ENCODE measurements at regions not wholly inside any gene's neighbourhood (a gene's known extent, or its start where the extent isn't known, plus 50 kb on each side); places are given as distances from the start of the nearest gene placed in this dataset.
A peak's percentile ranks its signal among the peaks of the same experiment; 100 is the strongest.
"Not testable (repeated sequence)": the region's sequence is repeated elsewhere in the genome, so short reads cannot be mapped to it uniquely, and the experiment has no call there.

DNA sequence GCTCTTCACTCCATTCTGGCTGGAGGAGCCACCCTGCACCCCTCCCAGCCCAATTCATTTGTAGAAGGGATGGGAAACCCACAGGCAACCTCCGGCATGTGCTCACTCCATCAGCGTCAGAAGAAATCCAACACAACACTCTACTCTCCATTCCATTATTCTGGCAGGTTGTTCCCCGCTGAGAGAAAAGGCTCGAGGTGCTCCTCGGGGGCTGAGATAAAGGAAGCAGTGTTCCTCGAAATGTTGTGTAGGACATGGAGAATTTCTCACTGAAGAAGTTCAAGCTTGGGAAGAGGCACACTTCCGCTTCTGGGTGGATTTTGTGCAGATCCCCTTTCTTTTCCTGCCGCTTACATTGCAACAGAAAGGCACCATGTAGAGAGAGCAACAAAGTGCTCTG lies 355.0 kb upstream of the CFAP20DC start:
- DNase-seq: no peak

DNA sequence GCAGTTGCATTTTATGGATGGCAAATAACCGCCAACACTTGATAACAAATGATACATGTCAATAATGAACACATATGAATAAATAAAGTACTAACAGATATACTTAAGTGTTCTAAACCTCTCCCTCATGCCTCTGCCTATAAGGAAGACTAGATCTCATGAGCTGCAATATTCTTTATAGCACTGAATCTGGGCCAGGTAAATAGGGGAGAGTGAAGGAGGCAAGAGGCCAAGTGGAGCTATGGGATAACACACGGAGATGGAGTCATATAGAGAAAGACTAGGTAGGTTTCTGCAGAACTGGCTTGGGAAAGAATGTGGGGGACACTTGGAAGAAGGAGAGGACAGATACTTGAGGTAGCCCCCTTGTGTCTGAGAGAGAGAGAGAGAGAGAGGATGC lies 354.2 kb upstream of the CFAP20DC start:
- DNase-seq: no peak

GRCh38 chr3:59401924-59402323 lies 352.1 kb upstream of the CFAP20DC start:
- no peak for DNase-seq

- DNase-seq: no peak
Observed at GRCh38 chr3:59392116-59392515, 342.3 kb upstream of the CFAP20DC start.

GRCh38 chr3:59391131-59391530 lies 341.3 kb upstream of the CFAP20DC start:
- no peak for DNase-seq

- no peak for DNase-seq
Observed at GRCh38 chr3:59388555-59389270, 338.9 kb upstream of the CFAP20DC start.

GRCh38 chr3:59386165-59386564 lies 336.3 kb upstream of the CFAP20DC start:
- DNase-seq: no peak

DNA sequence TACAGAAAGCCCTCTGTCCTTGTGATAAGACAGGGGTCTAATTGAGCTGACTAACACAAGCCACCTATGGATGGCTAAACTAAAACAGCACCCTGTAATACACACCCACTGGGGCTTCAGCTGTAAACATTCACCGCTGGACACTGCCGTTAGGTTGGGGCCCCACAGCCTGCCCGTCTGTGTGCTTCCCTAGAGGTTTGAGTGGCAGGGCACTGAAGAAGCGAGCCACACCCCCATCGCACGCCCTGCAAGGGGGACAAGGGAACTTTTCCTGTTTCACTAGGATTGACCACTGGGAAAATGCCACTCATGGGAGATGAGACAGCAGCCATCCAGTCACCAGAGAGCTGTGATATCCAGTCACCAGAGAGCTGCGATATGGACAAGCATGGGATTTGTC lies 335.7 kb upstream of the CFAP20DC start:
- DNase-seq: no peak

DNA sequence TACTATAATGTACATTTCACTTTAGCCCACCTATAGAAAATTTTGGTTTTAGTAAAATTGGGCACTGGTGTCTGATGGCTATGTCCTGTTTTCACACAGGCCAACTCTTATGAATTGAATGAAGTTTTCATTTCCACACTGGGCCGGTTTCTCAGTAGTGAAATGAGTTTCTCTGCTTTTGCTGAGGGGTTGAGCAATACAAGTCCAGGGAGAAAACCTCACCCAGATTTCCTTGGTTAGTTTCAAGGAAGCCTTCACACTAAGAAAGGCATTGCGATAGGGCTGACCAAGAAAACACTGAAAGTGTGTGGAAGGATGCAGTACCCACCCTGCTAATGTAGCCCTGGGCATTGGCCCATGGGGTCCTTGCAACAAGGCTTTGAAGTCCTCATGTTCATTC lies 331.5 kb upstream of the CFAP20DC start:
- DNase-seq: no peak

GRCh38 chr3:59380146-59380545 lies 330.3 kb upstream of the CFAP20DC start:
- no peak for DNase-seq

- DNase-seq: no peak
Observed at GRCh38 chr3:59374818-59375211, 325.0 kb upstream of the CFAP20DC start.

DNA sequence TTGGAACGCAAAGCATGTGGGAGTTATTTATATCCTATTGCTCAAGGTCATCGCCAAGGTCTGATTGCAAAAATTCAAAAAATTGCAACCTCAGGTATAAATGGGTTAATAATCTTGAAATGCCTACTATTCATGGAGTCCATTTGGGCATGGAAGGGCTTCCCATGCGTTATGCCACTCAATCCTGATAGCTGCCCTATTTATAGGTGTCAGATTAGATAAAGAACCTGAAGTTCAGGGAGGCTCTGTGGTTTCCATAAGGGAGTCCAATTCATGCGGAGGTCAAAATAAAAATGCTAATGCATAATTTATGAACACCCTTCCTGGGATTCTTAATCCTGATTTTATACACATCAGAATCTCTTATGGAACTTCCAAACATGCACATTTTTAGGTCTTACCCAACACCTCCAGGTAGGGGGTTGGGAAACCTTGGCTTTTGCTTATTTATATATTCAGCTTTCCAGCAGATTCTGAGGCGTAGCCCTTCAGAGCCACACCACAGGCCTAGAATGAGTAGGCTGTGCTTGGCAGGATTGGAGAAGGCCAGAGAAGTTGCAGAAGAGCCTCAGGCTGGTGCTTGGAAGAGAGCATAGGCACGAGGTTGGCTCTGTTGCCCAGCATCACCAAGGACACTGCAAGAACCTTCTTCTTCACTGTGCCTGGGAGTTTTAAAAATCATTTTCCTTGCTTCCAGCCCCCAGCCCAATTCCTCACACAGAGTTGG lies 324.4 kb upstream of the CFAP20DC start:
- DNase-seq: no peak

- DNase-seq: no peak
Observed at GRCh38 chr3:59372346-59372745, 322.5 kb upstream of the CFAP20DC start.

DNA sequence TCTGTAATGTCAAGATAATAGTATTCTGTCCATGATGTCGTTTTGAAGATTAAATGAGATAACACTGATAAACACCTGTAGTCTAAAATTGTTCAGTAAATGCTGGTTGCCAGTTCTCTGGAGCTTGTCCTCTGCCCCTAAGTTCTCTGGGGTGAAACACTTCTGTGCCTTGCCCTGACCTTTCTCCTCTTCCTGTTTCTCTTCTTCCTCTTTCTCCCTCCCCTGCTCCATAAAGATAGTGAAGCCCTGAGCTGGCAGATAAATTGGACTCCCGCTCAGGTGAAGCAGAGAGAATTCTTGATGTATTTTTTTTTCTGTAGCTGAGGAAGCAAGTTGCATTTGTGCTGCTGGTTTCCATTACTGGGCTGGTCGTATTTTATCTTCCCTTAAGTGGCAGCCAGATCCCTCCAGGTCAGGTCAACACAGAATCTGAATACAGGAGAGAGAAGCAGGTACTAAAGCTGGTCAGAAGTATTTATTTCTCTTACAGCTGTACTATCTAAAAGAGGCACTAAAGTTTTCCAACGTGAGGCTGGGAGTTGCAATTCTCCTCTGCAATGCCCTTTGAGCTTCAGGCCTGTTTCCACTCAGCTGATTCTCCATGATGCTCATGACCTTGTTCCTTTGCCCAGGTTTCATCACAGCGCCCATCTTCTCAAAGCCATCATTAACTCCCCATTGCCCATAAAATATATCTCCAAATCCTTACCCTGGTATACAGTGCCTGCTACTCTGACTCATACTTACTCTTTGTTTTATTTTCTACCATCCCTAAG lies 319.3 kb upstream of the CFAP20DC start:
- DNase-seq: no peak

GRCh38 chr3:59367150-59367549 lies 317.3 kb upstream of the CFAP20DC start:
- DNase-seq: peak; percentile 75

- no peak for DNase-seq
Observed at GRCh38 chr3:59366218-59366617, 316.4 kb upstream of the CFAP20DC start.

DNA sequence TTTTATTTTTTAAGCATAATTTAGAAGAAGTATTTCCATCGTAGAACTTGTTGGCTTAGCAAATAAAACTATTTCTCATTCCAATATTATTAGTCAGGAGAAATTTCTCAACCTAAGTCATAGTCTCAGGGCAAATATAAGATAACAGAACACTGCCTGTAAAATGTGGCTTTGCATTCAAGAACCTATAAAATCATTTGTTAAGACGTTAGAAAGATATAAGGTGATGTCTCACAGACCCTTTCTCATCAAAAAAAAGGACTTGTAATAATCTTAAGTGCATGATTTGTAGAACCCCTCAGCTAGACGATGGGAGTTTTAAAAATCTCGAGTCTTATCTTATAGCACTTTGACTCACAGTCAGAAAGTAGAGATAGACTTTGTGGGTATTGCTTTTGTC lies 314.7 kb upstream of the CFAP20DC start:
- DNase-seq: peak; percentile 30

DNA sequence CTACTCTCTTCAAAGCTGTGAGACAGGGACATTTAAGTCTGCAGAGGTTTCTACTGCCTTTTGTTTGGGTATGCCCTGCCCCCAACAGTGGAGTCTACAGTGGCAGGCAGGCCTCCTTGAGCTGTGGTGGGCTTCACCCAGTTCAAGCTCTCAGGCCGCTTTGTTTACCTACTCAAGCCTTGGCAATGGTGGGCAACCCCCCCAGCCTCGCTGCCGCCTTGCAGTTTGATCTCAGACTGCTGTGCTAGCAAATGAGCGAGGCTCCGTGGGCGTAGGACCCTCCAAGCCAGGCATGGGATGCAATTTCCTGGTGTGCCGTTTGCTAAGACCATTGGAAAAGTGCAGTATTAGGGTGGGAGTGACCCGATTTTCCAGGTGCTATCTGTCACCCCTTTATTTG lies 310.5 kb upstream of the CFAP20DC start:
- DNase-seq: not testable (repeated sequence)

DNA sequence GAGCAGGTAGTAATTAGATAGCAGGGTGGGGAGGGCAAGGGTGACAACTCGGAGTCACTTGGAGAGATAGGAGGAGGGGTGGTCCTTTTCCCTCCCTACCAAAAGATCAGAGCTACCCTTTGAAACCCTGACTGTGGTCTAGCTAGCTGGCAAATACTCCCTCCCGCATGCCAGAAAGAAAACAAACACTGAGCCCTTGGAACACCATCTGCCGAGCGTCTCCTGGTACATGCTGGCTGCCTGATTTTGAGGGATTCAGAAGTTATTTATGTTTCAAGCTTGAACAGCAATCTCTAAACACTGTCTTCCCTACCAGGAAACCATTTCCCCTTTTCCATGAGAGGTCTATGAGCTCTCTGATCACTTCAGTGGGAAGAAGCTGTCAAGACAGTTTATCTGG lies 291.6 kb upstream of the CFAP20DC start:
- DNase-seq: no peak

DNA sequence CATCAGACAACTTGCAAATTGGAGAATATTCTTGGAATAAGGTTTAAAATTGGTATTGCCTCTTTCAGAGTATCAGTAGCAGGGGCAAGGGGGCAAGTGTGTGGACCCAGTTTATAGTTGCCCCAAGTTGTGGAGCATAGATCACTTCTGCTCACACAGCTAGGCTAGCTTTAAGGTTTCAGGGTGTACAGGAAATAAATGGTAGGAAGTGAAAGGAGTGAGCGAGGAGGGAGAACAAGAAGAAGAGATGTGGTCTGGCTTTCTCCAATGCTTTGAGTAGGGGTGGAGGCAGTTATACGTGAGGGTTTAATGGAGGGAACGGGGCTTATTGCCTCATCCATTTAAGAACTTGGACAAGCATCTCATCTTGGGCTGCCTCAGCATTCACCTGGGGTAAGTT lies 290.0 kb upstream of the CFAP20DC start:
- DNase-seq: no peak

GRCh38 chr3:59338934-59339333 lies 289.1 kb upstream of the CFAP20DC start:
- DNase-seq: no peak

DNA sequence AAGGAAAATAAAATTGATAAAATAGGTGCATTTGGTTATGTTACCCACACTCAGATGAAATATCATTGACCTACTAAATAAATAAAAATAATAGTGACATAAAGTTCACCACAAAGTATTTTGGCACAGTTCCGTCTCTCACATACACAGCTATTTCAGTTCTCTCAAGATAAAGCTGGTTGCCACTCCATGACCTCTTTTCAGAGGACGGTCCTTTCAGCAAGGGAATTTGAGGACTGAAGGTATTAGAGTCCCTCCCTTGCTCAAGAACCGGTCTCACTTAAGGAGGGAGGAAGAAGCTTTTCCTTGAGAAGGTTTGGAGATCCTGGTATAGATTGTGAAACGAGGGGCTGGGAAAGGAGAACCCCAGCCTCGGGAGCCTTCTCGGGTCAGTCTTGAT lies 285.5 kb upstream of the CFAP20DC start:
- DNase-seq: no peak

DNA sequence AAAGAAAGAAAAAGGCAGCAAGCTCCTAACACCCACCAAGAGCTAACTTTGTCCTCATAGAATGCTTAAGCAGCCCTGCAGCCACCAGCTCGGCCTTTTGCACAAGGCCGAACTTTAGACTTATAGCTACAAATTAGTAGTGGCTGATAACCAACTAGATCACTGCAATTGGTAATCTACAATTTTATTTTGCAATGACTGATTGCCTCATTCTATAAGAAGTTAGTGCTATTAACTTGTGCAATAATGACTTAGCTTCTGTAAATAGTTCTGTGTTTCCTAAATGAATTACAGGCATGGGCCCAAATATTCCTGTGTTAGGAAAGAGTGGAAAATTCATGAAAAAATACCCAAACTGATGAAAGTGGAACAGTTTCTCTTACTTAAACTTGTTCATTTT lies 284.8 kb upstream of the CFAP20DC start:
- DNase-seq: no peak

DNA sequence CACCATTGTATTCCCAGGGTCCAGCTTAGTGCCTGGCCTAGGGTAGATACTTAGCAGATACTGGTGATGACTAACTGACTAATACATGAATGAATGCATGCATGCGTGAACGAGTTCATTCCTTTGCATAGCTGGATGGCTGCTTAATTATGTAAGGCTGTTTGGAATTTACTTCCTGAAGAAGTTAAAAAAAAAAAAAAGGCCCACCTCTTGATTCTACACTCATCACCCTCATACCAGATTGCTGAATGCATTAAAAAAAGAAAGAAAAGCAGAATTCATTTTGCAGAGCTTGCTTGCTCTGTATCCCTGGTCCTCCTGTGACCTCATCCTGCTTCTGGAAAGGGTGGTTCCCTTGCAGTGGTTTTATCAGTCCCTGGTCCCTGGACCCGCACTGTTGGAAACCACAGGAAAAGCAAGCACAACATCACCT lies 277.6 kb upstream of the CFAP20DC start:
- DNase-seq: peak; percentile 92

Data from fibroblast of upper back skin (primary cell).